Esophagus mucosa (tissue), 1 donor: ENCODE measurements at regions not wholly inside any gene's neighbourhood (a gene's known extent, or its start where the extent isn't known, plus 50 kb on each side); places are given as distances from the start of the nearest gene placed in this dataset.

ENCODE experiments used
- ATAC-seq: fragments of 200-7000 bp; cut with Tn5 transposase; one replicate; pipeline ENCODE4 v1.9.1; 2020
- donor health status: DM: yes; HTN: yes; CAD: no.

- ATAC-seq: no peak
Observed at GRCh38 chr11:69378303-69379141, 84.6 kb downstream of the MYEOV start.

GRCh38 chr11:69380451-69380901, 86.5 kb downstream of the MYEOV start:
- ATAC-seq: no peak

GRCh38 chr11:69380921-69381581, 87.1 kb downstream of the MYEOV start:
- ATAC-seq: no peak

GRCh38 chr11:69381681-69382130, 87.8 kb downstream of the MYEOV start:
- no peak for ATAC-seq

- no peak for ATAC-seq
Observed at GRCh38 chr11:69382131-69383128, 88.5 kb downstream of the MYEOV start.

- no peak for ATAC-seq
Observed at GRCh38 chr11:69383372-69384250, 89.7 kb downstream of the MYEOV start.

- ATAC-seq: no peak
Observed at GRCh38 chr11:69384251-69385143, 90.5 kb downstream of the MYEOV start.

GRCh38 chr11:69385144-69385820, 91.3 kb downstream of the MYEOV start:
- ATAC-seq: no peak

- ATAC-seq: no peak
Observed at GRCh38 chr11:69385832-69386427, 92.0 kb downstream of the MYEOV start.

- no peak for ATAC-seq
Observed at GRCh38 chr11:69386594-69387408, 92.8 kb downstream of the MYEOV start.

- ATAC-seq: peak; percentile 42
Observed at GRCh38 chr11:69387409-69387885, 93.5 kb downstream of the MYEOV start.

- no peak for ATAC-seq
Observed at GRCh38 chr11:69388210-69388609, 93.3 kb upstream of the LINC01488 start.

- peak; percentile 57 for ATAC-seq
Observed at GRCh38 chr11:69388661-69389060, 92.8 kb upstream of the LINC01488 start.

GRCh38 chr11:69390561-69390960, 90.9 kb upstream of the LINC01488 start:
- ATAC-seq: no peak

GRCh38 chr11:69391192-69392103, 90.0 kb upstream of the LINC01488 start:
- no peak for ATAC-seq

- ATAC-seq: no peak
Observed at GRCh38 chr11:69392104-69392653, 89.3 kb upstream of the LINC01488 start.
